CD4-positive, alpha-beta memory T cell (primary cell): ENCODE measurements at regions not wholly inside any gene's neighbourhood (a gene's known extent, or its start where the extent isn't known, plus 50 kb on each side); places are given as distances from the start of the nearest gene placed in this dataset.
"Not testable (repeated sequence)": the region's sequence is repeated elsewhere in the genome, so short reads cannot be mapped to it uniquely, and the experiment has no call there.

ENCODE experiments used
- CTCF ChIA-PET: fragments of 350-600 bp; sonication (Branson Sonifier 250); formaldehyde crosslinking; loops from one replicate; lab custom pipeline; 2021; ENCODE audit warnings: inconsistent platforms; ENCODE audit not compliant: partially characterized antibody; lab: Charles Lee
- POLR2A ChIA-PET: fragments of 350-600 bp; sonication (Branson Sonifier 250); formaldehyde crosslinking; loops from one replicate; lab custom pipeline; 2021; ENCODE audit not compliant: partially characterized antibody; lab: Charles Lee
- DNase-seq, 5 donors: peaks; one replicate each; pipeline versions ENCODE4 v3.0.0 to v3.0.0-alpha.2; 2020 to 2022; ENCODE audit warnings: mixed read lengths in 1 of 5
- H3K27ac ChIP-seq: one replicate; pipeline ENCODE4 v1.7.0; 2013; ENCODE audit warnings: low read depth, low read length
- H3K27me3 ChIP-seq: 2 replicates; pipeline ENCODE4 v1.7.0; 2013; ENCODE audit warnings: mild to moderate bottlenecking, low read length, moderate library complexity; ENCODE audit not compliant: insufficient read depth
- H3K36me3 ChIP-seq: 2 replicates; pipeline ENCODE4 v1.7.0; 2013; ENCODE audit warnings: mild to moderate bottlenecking, low read length, moderate library complexity; ENCODE audit not compliant: insufficient read depth
- H3K4me1 ChIP-seq: 2 replicates; pipeline ENCODE4 v1.7.0; 2013; ENCODE audit warnings: mild to moderate bottlenecking, low read length, moderate library complexity; ENCODE audit not compliant: insufficient read depth
- H3K4me3 ChIP-seq, 2 donors: one replicate each; pipeline ENCODE4 v1.7.0; 2013; ENCODE audit warnings: low read length in 2 of 2, mild to moderate bottlenecking in 1 of 2
- H3K9me3 ChIP-seq, 2 donors: one replicate each; pipeline ENCODE4 v1.7.0; 2013; ENCODE audit warnings: low read length in 2 of 2, control low read depth in 1 of 2; ENCODE audit not compliant: control insufficient read depth in 1 of 2
- H3K27ac Mint-ChIP-seq, 7 donors: one replicate each; pipeline ENCODE4 v1.8.0; 2020 to 2021; ENCODE audit warnings: mixed read lengths in 7 of 7, mild to moderate bottlenecking in 6 of 7, inconsistent platforms in 3 of 7, moderate library complexity in 3 of 7
- H3K27me3 Mint-ChIP-seq, 2 donors: one replicate each; pipeline ENCODE4 v1.8.0; 2020 to 2021; ENCODE audit warnings: mixed read lengths in 2 of 2
- H3K36me3 Mint-ChIP-seq, 2 donors: one replicate each; pipeline ENCODE4 v1.8.0; 2020 to 2021; ENCODE audit warnings: mixed read lengths in 2 of 2, inconsistent platforms in 1 of 2, mild to moderate bottlenecking in 1 of 2
- H3K4me1 Mint-ChIP-seq, 4 donors: one replicate each; pipeline ENCODE4 v1.8.0; 2020 to 2021; ENCODE audit warnings: mixed read lengths in 4 of 4, mild to moderate bottlenecking in 1 of 4
- H3K4me3 Mint-ChIP-seq, 8 donors: one replicate each; pipeline ENCODE4 v1.8.0; 2020 to 2021; ENCODE audit warnings: mixed read lengths in 8 of 8, mild to moderate bottlenecking in 7 of 8, moderate library complexity in 6 of 8, inconsistent platforms in 3 of 8
- H3K9me3 Mint-ChIP-seq, 8 donors: one replicate each; pipeline ENCODE4 v1.8.0; 2020 to 2021; ENCODE audit warnings: mixed read lengths in 8 of 8, mild to moderate bottlenecking in 5 of 8, inconsistent platforms in 3 of 8, moderate library complexity in 1 of 8
- intact Hi-C: fragments of 100-400 bp; cut with micrococcal nuclease; formaldehyde crosslinking; loops from one replicate; pipeline ENCODE4 v1.15.1; 2023

- H3K4me3 Mint-ChIP-seq, H3K36me3 ChIP-seq, CTCF ChIA-PET, H3K27me3 ChIP-seq, H3K9me3 ChIP-seq, H3K27ac ChIP-seq, DNase-seq, intact Hi-C loops, H3K9me3 Mint-ChIP-seq, H3K4me3 ChIP-seq, POLR2A ChIA-PET, H3K27me3 Mint-ChIP-seq: not testable (repeated sequence)
- Mint-ChIP-seq H3K27ac (peak overlapping the region in 1 of 7 donors; percentile 67), H3K4me1 (peaks cover 27 to 42% (median 28%) of the 10 kb centered on the region in 4 donors), H3K36me3 (peaks cover 14 to 29% of the 10 kb centered on the region in 2 donors)
- peaks cover 25% of the 10 kb centered on the region for H3K4me1 ChIP-seq
These were observed 158.6 kb downstream of the CCDC74A start for GRCh38 chr2:131686164-131686893.

GRCh38 chr2:131686894-131687238, 159.2 kb downstream of the CCDC74A start:
- Mint-ChIP-seq H3K4me1 (peaks cover 24 to 38% (median 26%) of the 10 kb centered on the region in 4 donors), H3K36me3 (peaks cover 18 to 33% of the 10 kb centered on the region in 2 donors)
- H3K36me3 ChIP-seq, H3K4me3 ChIP-seq, H3K9me3 Mint-ChIP-seq, H3K9me3 ChIP-seq, DNase-seq, intact Hi-C loops, H3K27ac Mint-ChIP-seq, H3K27me3 Mint-ChIP-seq, CTCF ChIA-PET, H3K27me3 ChIP-seq, H3K4me3 Mint-ChIP-seq, H3K27ac ChIP-seq, POLR2A ChIA-PET: not testable (repeated sequence)
- H3K4me1 ChIP-seq = peaks cover 21% of the 10 kb centered on the region

DNA sequence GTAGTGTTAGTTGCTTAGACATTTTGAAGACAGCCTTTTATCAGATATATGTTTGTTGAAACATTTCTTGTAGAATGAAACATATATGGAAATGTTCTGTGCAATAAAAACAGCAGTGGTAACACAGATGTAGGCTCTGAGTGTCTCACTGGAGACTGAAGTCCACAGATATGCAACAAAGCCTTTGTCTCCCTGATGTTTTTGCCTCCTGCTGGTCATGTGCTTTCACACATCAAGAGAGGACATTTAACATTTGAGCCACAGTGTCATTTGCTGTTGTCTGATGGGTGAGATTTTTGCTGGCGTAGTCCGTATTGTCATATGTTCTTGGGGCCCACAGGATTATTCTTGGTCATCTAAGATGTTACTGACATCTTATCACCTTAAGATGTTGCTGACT, 161.4 kb downstream of the CCDC74A start:
- DNase-seq, H3K27me3 Mint-ChIP-seq, H3K27me3 ChIP-seq, POLR2A ChIA-PET, H3K27ac Mint-ChIP-seq, H3K9me3 Mint-ChIP-seq, H3K9me3 ChIP-seq, intact Hi-C loops, H3K36me3 ChIP-seq, H3K27ac ChIP-seq, H3K4me3 ChIP-seq, H3K4me3 Mint-ChIP-seq, H3K4me1 ChIP-seq: not testable (repeated sequence)
- Mint-ChIP-seq H3K4me1 (peaks cover 5 to 17% (median 16%) of the 10 kb centered on the region in 4 donors), H3K36me3 (peaks cover 18 to 39% of the 10 kb centered on the region in 2 donors)
- CTCF ChIA-PET = interaction anchor here (3.5 kb wide), 1 partner anchor 16 kb away, joined by 43 read pairs; no protein-coding TSS in a partner anchor

GRCh38 chr2:131711268-131711667, 183.6 kb downstream of the CCDC74A start:
- CTCF ChIA-PET, H3K4me1 ChIP-seq, H3K27ac ChIP-seq, H3K36me3 ChIP-seq, H3K36me3 Mint-ChIP-seq, H3K9me3 ChIP-seq, POLR2A ChIA-PET, H3K27me3 ChIP-seq, H3K4me3 Mint-ChIP-seq, intact Hi-C loops, DNase-seq, H3K4me1 Mint-ChIP-seq, H3K27me3 Mint-ChIP-seq, H3K4me3 ChIP-seq, H3K9me3 Mint-ChIP-seq, H3K27ac Mint-ChIP-seq: not testable (repeated sequence)

- POLR2A ChIA-PET, H3K9me3 ChIP-seq, H3K9me3 Mint-ChIP-seq, H3K4me1 Mint-ChIP-seq, H3K36me3 ChIP-seq, CTCF ChIA-PET, H3K27ac Mint-ChIP-seq, H3K4me1 ChIP-seq, H3K27me3 Mint-ChIP-seq, DNase-seq, H3K4me3 ChIP-seq, H3K27me3 ChIP-seq, H3K4me3 Mint-ChIP-seq, intact Hi-C loops, H3K36me3 Mint-ChIP-seq, H3K27ac ChIP-seq: not testable (repeated sequence)
These were observed 190.2 kb downstream of the CCDC74A start for GRCh38 chr2:131717907-131718306.

DNA sequence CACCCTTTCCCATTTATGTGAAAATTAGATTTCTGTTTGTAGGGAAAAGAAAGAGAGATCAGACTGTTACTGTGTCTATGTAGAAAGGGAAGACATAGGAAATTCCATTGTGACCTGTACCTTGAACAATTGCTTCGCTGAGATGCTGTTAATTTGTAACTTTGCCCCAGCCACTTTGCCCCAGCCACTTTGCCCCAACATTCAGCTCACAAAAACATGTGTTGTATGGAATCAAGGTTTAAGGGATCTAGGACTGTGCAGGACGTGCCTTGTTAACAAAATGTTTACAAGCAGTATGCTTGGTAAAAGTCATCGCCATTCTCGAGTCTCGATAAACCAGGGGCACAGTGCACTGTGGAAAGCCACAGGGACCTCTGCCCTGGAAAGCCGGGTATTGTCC, 193.5 kb downstream of the CCDC74A start:
- H3K36me3 Mint-ChIP-seq, intact Hi-C loops, POLR2A ChIA-PET, DNase-seq, H3K4me1 ChIP-seq, H3K27ac ChIP-seq, H3K36me3 ChIP-seq, CTCF ChIA-PET, H3K4me1 Mint-ChIP-seq, H3K4me3 Mint-ChIP-seq, H3K4me3 ChIP-seq, H3K9me3 ChIP-seq, H3K27me3 ChIP-seq, H3K27me3 Mint-ChIP-seq, H3K9me3 Mint-ChIP-seq: not testable (repeated sequence)
- H3K27ac Mint-ChIP-seq = peak overlapping the region in 1 of 7 donors; percentile 37

DNA sequence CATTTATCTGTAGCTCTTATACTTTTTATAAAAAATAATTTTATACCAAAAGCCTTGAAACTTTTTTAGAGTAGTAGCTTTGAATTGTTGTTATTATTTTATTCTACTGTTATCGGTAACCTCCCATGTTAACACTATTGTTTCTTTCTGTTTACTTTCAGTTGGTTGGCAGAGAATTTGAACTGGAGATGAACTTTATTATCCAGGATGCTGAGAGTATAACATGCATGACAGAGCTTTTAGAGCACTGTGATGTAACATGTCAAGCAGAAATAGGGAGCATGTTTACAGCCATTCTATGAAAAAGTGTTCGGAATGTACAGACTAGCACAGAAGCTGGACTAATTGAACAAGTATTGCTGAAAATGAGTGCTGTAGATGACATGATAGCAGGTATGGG, 194.6 kb downstream of the CCDC74A start:
- H3K36me3 Mint-ChIP-seq, H3K27me3 Mint-ChIP-seq, H3K4me1 Mint-ChIP-seq, H3K9me3 ChIP-seq, H3K4me3 ChIP-seq, H3K36me3 ChIP-seq, H3K27ac ChIP-seq, DNase-seq, H3K4me3 Mint-ChIP-seq, intact Hi-C loops, H3K4me1 ChIP-seq, H3K9me3 Mint-ChIP-seq, H3K27ac Mint-ChIP-seq, CTCF ChIA-PET, H3K27me3 ChIP-seq, POLR2A ChIA-PET: not testable (repeated sequence)

DNA sequence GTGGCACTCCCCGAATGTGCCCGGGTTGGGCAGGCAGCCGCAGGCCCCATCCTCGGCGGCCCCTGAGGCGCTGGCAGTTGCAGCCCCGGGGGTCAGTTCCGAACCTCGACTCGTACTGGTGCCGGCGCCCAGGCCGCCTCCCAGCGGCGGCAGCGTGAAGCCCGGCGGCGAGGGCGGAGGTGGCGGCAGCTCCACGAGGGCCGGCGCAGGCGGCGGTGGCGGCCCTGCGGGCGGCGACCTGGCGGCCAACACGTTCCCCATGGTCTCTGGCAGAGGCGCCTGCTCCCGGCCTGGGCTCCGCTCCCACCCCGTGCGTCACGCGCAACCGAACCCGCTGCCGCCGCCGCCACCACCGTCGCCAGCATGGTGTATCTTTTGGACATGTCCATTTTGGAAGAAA, 196.3 kb downstream of the CCDC74A start:
- Mint-ChIP-seq H3K9me3 (peaks cover 0 to 2% (median 0%) of the 10 kb centered on the region in 8 donors), H3K27ac (no peak overlapping the region), H3K27me3 (no peaks in the 10 kb centered on the region), H3K4me3 (no peak overlapping the region), H3K4me1 (no peaks in the 10 kb centered on the region), H3K36me3 (peaks cover 1 to 6% of the 10 kb centered on the region in 2 donors)
- CTCF ChIA-PET = no interaction called here
- Histone ChIP-seq H3K4me1 (no peaks in the 10 kb centered on the region), H3K36me3 (no peaks in the 10 kb centered on the region), H3K9me3 (no peaks in the 10 kb centered on the region), H3K27me3 (no peaks in the 10 kb centered on the region), H3K27ac (no peak overlapping the region), H3K4me3 (no peak overlapping the region)
- POLR2A ChIA-PET = no interaction called here
- intact Hi-C loops = no loop called here
- DNase-seq = no peak
